ENCODE measurements at regions not wholly inside any gene's neighbourhood (a gene's known extent, or its start where the extent isn't known, plus 50 kb on each side); places are given as distances from the start of the nearest gene placed in this dataset.
"Not testable (repeated sequence)": the region's sequence is repeated elsewhere in the genome, so short reads cannot be mapped to it uniquely, and the experiment has no call there.

DNA sequence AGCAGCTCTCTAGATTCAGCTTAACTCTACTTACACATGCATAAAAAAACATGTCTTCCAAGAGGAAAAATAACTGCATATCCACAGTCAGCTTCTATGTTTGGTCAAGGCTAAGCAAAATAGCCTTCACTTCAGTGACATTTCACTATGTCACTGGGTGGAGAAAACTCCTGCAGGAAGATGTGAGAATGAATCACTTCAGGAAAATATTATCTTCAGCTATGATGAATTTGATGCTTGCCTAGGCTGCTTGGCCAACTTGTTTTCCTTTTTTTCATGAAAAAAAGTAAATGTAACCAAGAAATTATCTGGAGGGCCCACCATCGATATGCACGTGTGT lies 143.0 kb upstream of the ZNF608 start:
- H3K18ac ChIP-seq (ENCODE audit: low read length): no peak overlapping the region
- no peak overlapping the region for H4K91ac ChIP-seq (ENCODE audit: low read depth, low read length)
- no peak overlapping the region for H2AFZ ChIP-seq (ENCODE audit: insufficient read depth, low read length, poor library complexity)
- H3K27me3 ChIP-seq (ENCODE audit: insufficient read depth, low read length): no peaks in the 10 kb centered on the region
- no peaks in the 10 kb centered on the region for H3K79me2 ChIP-seq (ENCODE audit: control insufficient read depth, insufficient read depth, low read length, poor library complexity)
- no peak overlapping the region for H2AK5ac ChIP-seq (ENCODE audit: low read length)
- no peak overlapping the region for H3K4ac ChIP-seq (ENCODE audit: low read depth, low read length)
- H4K8ac ChIP-seq (ENCODE audit: low read depth, low read length): no peak overlapping the region
- no peak overlapping the region for H2BK5ac ChIP-seq (ENCODE audit: low read depth, low read length, poor library complexity)
- H3K14ac ChIP-seq (ENCODE audit: low read length): no peak overlapping the region
- H3K4me3 ChIP-seq (ENCODE audit: low read depth, low read length): no peak overlapping the region
- peaks cover 0 to 6% of the 10 kb centered on the region in 2 experiments for H3K4me1 ChIP-seq (ENCODE audit: control insufficient read depth in 1 of 2, insufficient read depth in 2 of 2, low read length in 2 of 2)
- no peak overlapping the region for H2BK12ac ChIP-seq (ENCODE audit: low read length)
- H3K4me2 ChIP-seq (ENCODE audit: low read length): no peak overlapping the region
- H3K9me3 ChIP-seq (ENCODE audit: insufficient read depth, low read depth, low read length): peaks cover 2% of the 10 kb centered on the region
- no peak overlapping the region for H4K12ac ChIP-seq (ENCODE audit: low read depth, low read length)
- H3K79me1 ChIP-seq (ENCODE audit: low read length): no peaks in the 10 kb centered on the region
- no peaks in the 10 kb centered on the region for H3K36me3 ChIP-seq (ENCODE audit: control insufficient read depth in 1 of 2, insufficient read depth in 2 of 2, low read length in 2 of 2)
- H3K23ac ChIP-seq (ENCODE audit: low read length): no peak overlapping the region
- WGBS (ENCODE audit: extremely low coverage, insufficient coverage, insufficient read length): no CpG with 5 or more reads among the region's 2 CpGs
- H2BK120ac ChIP-seq (ENCODE audit: insufficient read depth, low read length, poor library complexity): no peak overlapping the region
- H3K9ac ChIP-seq (ENCODE audit: low read length): no peak overlapping the region
- no peak for DNase-seq
- no peak overlapping the region for H3K27ac ChIP-seq (ENCODE audit: low read depth, low read length)

DNA sequence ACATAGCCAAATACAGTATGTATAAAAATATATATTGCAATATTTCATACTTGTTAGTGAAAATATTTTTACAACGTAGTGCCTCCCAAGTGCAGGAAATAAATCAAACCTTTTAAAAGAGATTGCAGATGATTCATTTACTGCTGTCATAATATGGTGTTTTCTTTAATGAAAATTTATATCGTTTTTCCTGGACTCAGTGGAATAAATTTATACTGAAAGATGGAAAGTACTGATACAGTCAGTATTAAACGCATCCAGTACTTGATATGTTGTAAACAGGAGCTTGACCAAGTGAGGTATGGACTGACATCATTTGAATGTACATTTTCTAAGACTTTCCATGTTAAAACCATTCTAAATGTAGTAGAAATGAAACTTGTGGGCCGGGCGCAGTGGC lies 143.4 kb upstream of the ZNF608 start:
- Histone ChIP-seq H2BK120ac (ENCODE audit: insufficient read depth, low read length, poor library complexity) (no peak overlapping the region), H3K27ac (ENCODE audit: low read depth, low read length) (no peak overlapping the region), H3K4me1 (ENCODE audit: control insufficient read depth in 1 of 2, insufficient read depth in 2 of 2, low read length in 2 of 2) (peaks cover 0 to 6% of the 10 kb centered on the region in 2 experiments), H3K4ac (ENCODE audit: low read depth, low read length) (no peak overlapping the region), H3K18ac (ENCODE audit: low read length) (no peak overlapping the region), H3K23ac (ENCODE audit: low read length) (no peak overlapping the region), H3K27me3 (ENCODE audit: insufficient read depth, low read length) (no peaks in the 10 kb centered on the region), H2BK12ac (ENCODE audit: low read length) (no peak overlapping the region), H4K12ac (ENCODE audit: low read depth, low read length) (no peak overlapping the region), H3K79me1 (ENCODE audit: low read length) (no peaks in the 10 kb centered on the region), H2AFZ (ENCODE audit: insufficient read depth, low read length, poor library complexity) (no peak overlapping the region), H3K36me3 (ENCODE audit: control insufficient read depth in 1 of 2, insufficient read depth in 2 of 2, low read length in 2 of 2) (no peaks in the 10 kb centered on the region), H3K4me3 (ENCODE audit: low read depth, low read length) (no peak overlapping the region), H4K8ac (ENCODE audit: low read depth, low read length) (no peak overlapping the region), H3K4me2 (ENCODE audit: low read length) (no peak overlapping the region), H3K9me3 (ENCODE audit: insufficient read depth, low read depth, low read length) (peaks cover 2% of the 10 kb centered on the region), H2BK5ac (ENCODE audit: low read depth, low read length, poor library complexity) (no peak overlapping the region), H3K79me2 (ENCODE audit: control insufficient read depth, insufficient read depth, low read length, poor library complexity) (no peaks in the 10 kb centered on the region), H3K9ac (ENCODE audit: low read length) (no peak overlapping the region), H4K91ac (ENCODE audit: low read depth, low read length) (no peak overlapping the region), H3K14ac (ENCODE audit: low read length) (no peak overlapping the region), H2AK5ac (ENCODE audit: low read length) (no peak overlapping the region)
- no CpG with 5 or more reads among the region's 5 CpGs for WGBS (ENCODE audit: extremely low coverage, insufficient coverage, insufficient read length)
- no peak for DNase-seq

DNA sequence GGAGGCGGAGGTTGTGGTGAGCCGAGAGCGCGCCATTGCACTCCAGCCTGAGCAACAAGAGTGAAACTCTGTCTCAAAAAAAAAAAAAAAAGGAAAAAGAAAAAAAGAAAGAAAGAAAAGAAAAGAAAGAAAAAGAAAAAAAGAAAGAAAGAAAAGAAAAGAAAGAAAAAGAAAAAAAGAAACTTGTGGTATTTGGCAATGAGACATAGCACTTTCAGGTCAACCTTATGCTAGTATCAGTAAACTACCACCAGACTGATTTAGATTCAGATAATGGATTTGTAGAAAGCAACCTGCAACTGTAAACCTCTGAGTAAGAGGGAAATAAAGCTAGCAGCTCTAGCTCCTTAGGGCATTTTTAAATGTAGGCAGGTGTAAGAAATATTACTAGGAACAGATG lies 144.0 kb upstream of the ZNF608 start:
- H3K18ac ChIP-seq (ENCODE audit: low read length); H2AK5ac ChIP-seq (ENCODE audit: low read length); H3K9me3 ChIP-seq (ENCODE audit: insufficient read depth, low read depth, low read length); H4K8ac ChIP-seq (ENCODE audit: low read depth, low read length); H3K4me2 ChIP-seq (ENCODE audit: low read length); H2BK5ac ChIP-seq (ENCODE audit: low read depth, low read length, poor library complexity); H3K79me2 ChIP-seq (ENCODE audit: control insufficient read depth, insufficient read depth, low read length, poor library complexity); H2BK12ac ChIP-seq (ENCODE audit: low read length); H3K4me3 ChIP-seq (ENCODE audit: low read depth, low read length); H3K23ac ChIP-seq (ENCODE audit: low read length); H3K14ac ChIP-seq (ENCODE audit: low read length); H3K4ac ChIP-seq (ENCODE audit: low read depth, low read length); H3K36me3 ChIP-seq (ENCODE audit: control insufficient read depth in 1 of 2, insufficient read depth in 2 of 2, low read length in 2 of 2); H3K79me1 ChIP-seq (ENCODE audit: low read length); H3K27me3 ChIP-seq (ENCODE audit: insufficient read depth, low read length); H3K27ac ChIP-seq (ENCODE audit: low read depth, low read length); H2AFZ ChIP-seq (ENCODE audit: insufficient read depth, low read length, poor library complexity); H4K12ac ChIP-seq (ENCODE audit: low read depth, low read length); DNase-seq; H2BK120ac ChIP-seq (ENCODE audit: insufficient read depth, low read length, poor library complexity); H4K91ac ChIP-seq (ENCODE audit: low read depth, low read length); H3K9ac ChIP-seq (ENCODE audit: low read length); H3K4me1 ChIP-seq (ENCODE audit: control insufficient read depth in 1 of 2, insufficient read depth in 2 of 2, low read length in 2 of 2): not testable (repeated sequence)
- WGBS (ENCODE audit: extremely low coverage, insufficient coverage, insufficient read length): no CpG with 5 or more reads among the region's 4 CpGs

DNA sequence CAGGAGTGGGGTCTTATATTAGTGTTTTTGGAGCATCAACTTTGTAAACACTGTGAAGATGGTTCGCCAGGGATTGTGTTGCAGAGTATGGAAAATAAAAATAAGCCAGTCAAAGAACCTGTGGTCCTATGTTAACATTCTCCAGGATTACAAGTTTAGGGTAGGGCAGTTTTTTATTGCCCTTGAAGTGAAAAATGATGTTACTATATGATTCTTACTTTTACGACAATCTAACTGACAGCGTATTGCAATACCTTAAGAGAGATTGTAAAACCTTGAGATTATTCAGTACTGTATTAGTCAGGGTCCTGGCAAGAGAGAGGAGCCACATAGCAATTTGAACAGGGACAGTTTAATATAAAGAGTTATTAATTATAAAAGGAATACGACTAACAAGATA lies 144.7 kb upstream of the ZNF608 start:
- Histone ChIP-seq H3K4ac (ENCODE audit: low read depth, low read length) (no peak overlapping the region), H4K12ac (ENCODE audit: low read depth, low read length) (no peak overlapping the region), H3K18ac (ENCODE audit: low read length) (no peak overlapping the region), H3K36me3 (ENCODE audit: control insufficient read depth in 1 of 2, insufficient read depth in 2 of 2, low read length in 2 of 2) (no peaks in the 10 kb centered on the region), H2BK12ac (ENCODE audit: low read length) (no peak overlapping the region), H3K79me2 (ENCODE audit: control insufficient read depth, insufficient read depth, low read length, poor library complexity) (no peaks in the 10 kb centered on the region), H3K4me2 (ENCODE audit: low read length) (no peak overlapping the region), H4K8ac (ENCODE audit: low read depth, low read length) (no peak overlapping the region), H3K9ac (ENCODE audit: low read length) (no peak overlapping the region), H2AK5ac (ENCODE audit: low read length) (no peak overlapping the region), H2AFZ (ENCODE audit: insufficient read depth, low read length, poor library complexity) (no peak overlapping the region), H2BK120ac (ENCODE audit: insufficient read depth, low read length, poor library complexity) (no peak overlapping the region), H3K23ac (ENCODE audit: low read length) (no peak overlapping the region), H4K91ac (ENCODE audit: low read depth, low read length) (no peak overlapping the region), H3K27me3 (ENCODE audit: insufficient read depth, low read length) (no peaks in the 10 kb centered on the region), H2BK5ac (ENCODE audit: low read depth, low read length, poor library complexity) (no peak overlapping the region), H3K9me3 (ENCODE audit: insufficient read depth, low read depth, low read length) (peaks cover 2% of the 10 kb centered on the region), H3K27ac (ENCODE audit: low read depth, low read length) (no peak overlapping the region), H3K4me1 (ENCODE audit: control insufficient read depth in 1 of 2, insufficient read depth in 2 of 2, low read length in 2 of 2) (peaks cover 0 to 6% of the 10 kb centered on the region in 2 experiments), H3K79me1 (ENCODE audit: low read length) (no peaks in the 10 kb centered on the region), H3K14ac (ENCODE audit: low read length) (no peak overlapping the region), H3K4me3 (ENCODE audit: low read depth, low read length) (no peak overlapping the region)
- no peak for DNase-seq
- WGBS (ENCODE audit: extremely low coverage, insufficient coverage, insufficient read length): no CpG with 5 or more reads among the region's 4 CpGs
